SK-N-SH treated with all-trans-retinoic acid at 6 μM for 48 hours (cell line): ENCODE measurements at regions not wholly inside any gene's neighbourhood (a gene's known extent, or its start where the extent isn't known, plus 50 kb on each side); places are given as distances from the start of the nearest gene placed in this dataset.

Experiments used
- ATAC-seq: fragments of 200-7000 bp; cut with Tn5 transposase; 3 replicates; pipeline ENCODE4 v1.9.1; 2020; ENCODE audit warnings: mild to moderate bottlenecking, moderate library complexity
- BACH2 ChIP-seq: fragments of 250-450 bp; sonication (Bioruptor Pico); IDR thresholded peaks from 2 replicates; pipeline ENCODE4 v1.9.0; 2021; ENCODE audit warnings: mild to moderate bottlenecking, borderline replicate concordance
- CREB5 ChIP-seq: fragments of 250-450 bp; sonication (Bioruptor Pico); IDR thresholded peaks from 2 replicates; pipeline ENCODE4 v1.5.1; 2020; ENCODE audit warnings: low read depth, mild to moderate bottlenecking, moderate library complexity
- CSRNP3 ChIP-seq: fragments of 250-450 bp; sonication (Bioruptor Pico); IDR thresholded peaks from 2 replicates; pipeline ENCODE4 v1.5.1; 2021; ENCODE audit warnings: mild to moderate bottlenecking, moderate library complexity
- ESRRG ChIP-seq: fragments of 250-450 bp; sonication (Bioruptor Pico); IDR thresholded peaks from 2 replicates; pipeline ENCODE4 v1.6.1; 2021; ENCODE audit warnings: mild to moderate bottlenecking
- GLIS3 ChIP-seq: fragments of 250-450 bp; sonication (Bioruptor Pico); IDR thresholded peaks from 2 replicates; pipeline ENCODE4 v1.5.0; 2020; ENCODE audit warnings: mild to moderate bottlenecking, moderate library complexity
- ISL1 ChIP-seq: fragments of 250-450 bp; sonication (Bioruptor Pico); IDR thresholded peaks from 2 replicates; pipeline ENCODE4 v2.1.2; 2022; ENCODE audit warnings: mild to moderate bottlenecking, moderate library complexity
- OSR1 ChIP-seq: fragments of 250-450 bp; sonication (Bioruptor Pico); IDR thresholded peaks from 2 replicates; pipeline ENCODE4 v1.8.0; 2022; ENCODE audit warnings: moderate library complexity, mild to moderate bottlenecking, inconsistent platforms
- PATZ1 ChIP-seq: fragments of 250-450 bp; sonication (Bioruptor Pico); IDR thresholded peaks from 2 replicates; pipeline ENCODE4 v1.8.0; 2020; ENCODE audit warnings: mild to moderate bottlenecking, moderate library complexity, borderline replicate concordance
- POU6F1 ChIP-seq: fragments of 250-450 bp; sonication (Bioruptor Pico); IDR thresholded peaks from 2 replicates; pipeline ENCODE4 v1.8.0; 2021; ENCODE audit warnings: low read depth, mild to moderate bottlenecking, moderate library complexity, borderline replicate concordance
- PPARA ChIP-seq: fragments of 250-450 bp; sonication (Bioruptor Pico); IDR thresholded peaks from 2 replicates; pipeline ENCODE4 v1.5.0; 2020; ENCODE audit warnings: mild to moderate bottlenecking, borderline replicate concordance
- RARB ChIP-seq: fragments of 250-450 bp; sonication (Bioruptor Pico); IDR thresholded peaks from 2 replicates; pipeline ENCODE4 v1.8.0; 2021; ENCODE audit warnings: mild to moderate bottlenecking, moderate library complexity
- SNAI2 ChIP-seq: fragments of 250-450 bp; sonication (Bioruptor Pico); IDR thresholded peaks from 2 replicates; pipeline ENCODE4 v1.5.0; 2020; ENCODE audit warnings: mild to moderate bottlenecking, moderate library complexity
- TCF4 ChIP-seq: fragments of 250-450 bp; sonication (Bioruptor Pico); IDR thresholded peaks from 2 replicates; pipeline ENCODE4 v1.8.0; 2021; ENCODE audit warnings: mild to moderate bottlenecking, moderate library complexity, borderline replicate concordance
- TOX ChIP-seq: fragments of 250-450 bp; sonication (Bioruptor Pico); IDR thresholded peaks from 2 replicates; pipeline ENCODE4 v1.8.0; 2021; ENCODE audit warnings: mild to moderate bottlenecking, moderate library complexity, borderline replicate concordance
- ZC3H10 ChIP-seq: fragments of 250-450 bp; sonication (Bioruptor Pico); IDR thresholded peaks from 2 replicates; pipeline ENCODE4 v1.5.1; 2021; ENCODE audit warnings: mild to moderate bottlenecking, moderate library complexity
- ZFP3 ChIP-seq: fragments of 250-450 bp; sonication (Bioruptor Pico); IDR thresholded peaks from 2 replicates; pipeline ENCODE4 v1.5.0; 2020; ENCODE audit warnings: mild to moderate bottlenecking, moderate library complexity
- ZFP30 ChIP-seq: fragments of 450-650 bp; formaldehyde crosslinking; IDR thresholded peaks from 2 replicates; pipeline ENCODE4 v1.5.0; 2022; ENCODE audit warnings: mild to moderate bottlenecking, moderate library complexity
- ZNF565 ChIP-seq: fragments of 450-650 bp; formaldehyde crosslinking; conservative IDR thresholded peaks from 2 replicates; pipeline ENCODE4 v1.5.0; 2020; ENCODE audit warnings: low read depth, mild to moderate bottlenecking, moderate library complexity
- ZNF70 ChIP-seq: fragments of 450-650 bp; formaldehyde crosslinking; IDR thresholded peaks from 2 replicates; pipeline ENCODE4 v1.5.0; 2020; ENCODE audit warnings: mild to moderate bottlenecking, moderate library complexity
- ZNF8 ChIP-seq: fragments of 450-650 bp; formaldehyde crosslinking; IDR thresholded peaks from 2 replicates; pipeline ENCODE4 v1.5.0; 2020; ENCODE audit warnings: mild to moderate bottlenecking, moderate library complexity

- no peak for ATAC-seq
- no peak for TF ChIP-seq TOX (CRISPR knock-in tag)
- no peak for TF ChIP-seq RARB
- TF ChIP-seq ESRRG (CRISPR knock-in tag), result no peak
- TF ChIP-seq ZFP30, result no peak
- TF ChIP-seq SNAI2 (CRISPR knock-in tag), result no peak
- TF ChIP-seq PATZ1, result no peak
- TF ChIP-seq ISL1 (CRISPR knock-in tag), result no peak
- no peak for TF ChIP-seq CREB5 (CRISPR knock-in tag)
- no peak for TF ChIP-seq OSR1 (CRISPR knock-in tag)
- no peak for TF ChIP-seq BACH2 (CRISPR knock-in tag)
- no peak for TF ChIP-seq GLIS3
- TF ChIP-seq TCF4 (CRISPR knock-in tag), result no peak
- no peak for TF ChIP-seq CSRNP3 (CRISPR knock-in tag)
- no peak for TF ChIP-seq ZNF8 (CRISPR knock-in tag)
- TF ChIP-seq ZNF565 (CRISPR knock-in tag), result no peak
- TF ChIP-seq ZNF70, result no peak
- TF ChIP-seq, all 23 proteins: peak for 0
Measured at GRCh38 chr6:102126488-102126887, 733.0 kb downstream of the GRIK2 start.

GRCh38 chr6:102127253-102127652, 733.7 kb downstream of the GRIK2 start:
- TF ChIP-seq TOX (CRISPR knock-in tag), result no peak
- TF ChIP-seq ZC3H10 (CRISPR knock-in tag), result no peak
- TF ChIP-seq ISL1 (CRISPR knock-in tag), result no peak
- no peak for TF ChIP-seq PPARA
- TF ChIP-seq BACH2 (CRISPR knock-in tag), result no peak
- no peak for TF ChIP-seq ZNF565 (CRISPR knock-in tag)
- TF ChIP-seq OSR1 (CRISPR knock-in tag), result no peak
- TF ChIP-seq PATZ1, result no peak
- no peak for TF ChIP-seq ZFP30
- TF ChIP-seq RARB, result no peak
- no peak for ATAC-seq

GRCh38 chr6:102137859-102138258, 744.4 kb downstream of the GRIK2 start:
- TF ChIP-seq ZNF565 (CRISPR knock-in tag), result no peak
- TF ChIP-seq RARB, result no peak
- TF ChIP-seq CSRNP3 (CRISPR knock-in tag), result no peak
- no peak for TF ChIP-seq CREB5 (CRISPR knock-in tag)
- TF ChIP-seq SNAI2 (CRISPR knock-in tag), result no peak
- no peak for TF ChIP-seq TCF4 (CRISPR knock-in tag)
- TF ChIP-seq ZFP3 (CRISPR knock-in tag), result no peak
- no peak for TF ChIP-seq PPARA
- no peak for TF ChIP-seq ZNF8 (CRISPR knock-in tag)
- TF ChIP-seq POU6F1 (CRISPR knock-in tag), result no peak
- TF ChIP-seq PATZ1, result no peak
- no peak for TF ChIP-seq OSR1 (CRISPR knock-in tag)
- TF ChIP-seq BACH2 (CRISPR knock-in tag), result no peak
- TF ChIP-seq, all 23 proteins: peak for 0
- ATAC-seq, result no peak
